NCI-H2171 (cell line): ENCODE measurements at regions not wholly inside any gene's neighbourhood (a gene's known extent, or its start where the extent isn't known, plus 50 kb on each side); places are given as distances from the start of the nearest gene placed in this dataset.
A peak's percentile ranks its signal among the peaks of the same experiment; 100 is the strongest.

Experiments used
- DNase-seq: peaks from one replicate; lab custom pipeline; 2025; lab: John Stamatoyannopoulos, UW

- DNase-seq: no peak
Observed at GRCh38 chr9:99537996-99538395, 283.7 kb upstream of the NR4A3 start.

DNA sequence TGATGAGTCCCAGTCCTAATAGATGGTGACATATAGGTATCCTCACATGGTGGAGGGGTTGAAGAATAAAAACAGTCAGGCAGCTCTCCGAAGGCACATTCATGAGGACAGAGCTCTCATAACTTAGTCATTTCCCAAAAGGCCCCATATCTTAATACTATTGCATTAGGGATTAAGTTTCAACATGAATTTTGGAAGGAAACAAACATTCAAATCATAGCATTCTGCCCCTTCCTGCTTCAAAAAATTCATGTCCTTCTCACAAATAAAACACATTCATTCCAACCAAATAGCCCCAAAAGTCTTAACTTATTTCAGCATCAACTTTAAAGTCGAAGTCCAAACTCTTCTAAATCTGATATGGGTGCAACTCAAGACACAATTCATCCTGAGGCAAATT lies 277.2 kb upstream of the NR4A3 start:
- no peak for DNase-seq

- DNase-seq: no peak
Observed at GRCh38 chr9:99549441-99549840, 272.2 kb upstream of the NR4A3 start.

DNA sequence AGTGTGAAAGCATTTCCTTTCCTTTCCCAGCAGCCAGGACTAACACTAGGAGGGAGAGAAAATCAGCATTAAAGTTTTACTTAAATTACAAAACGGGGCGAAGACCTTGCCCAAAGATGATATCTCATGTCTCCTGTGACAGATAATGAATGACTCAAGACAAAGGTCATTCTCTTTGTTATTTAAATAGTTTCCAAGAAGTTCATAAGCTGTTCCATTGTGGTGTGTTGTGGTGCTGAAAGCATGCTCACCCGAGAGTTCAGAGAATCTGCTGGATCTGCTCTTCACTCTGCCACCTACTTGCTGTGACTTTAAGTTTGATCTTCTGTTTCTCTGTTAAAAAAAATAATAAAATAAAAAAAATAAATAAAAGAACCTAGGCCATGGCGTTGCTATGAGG lies 265.9 kb upstream of the NR4A3 start:
- DNase-seq: no peak

GRCh38 chr9:99556998-99557397 lies 264.7 kb upstream of the NR4A3 start:
- DNase-seq: no peak

DNA sequence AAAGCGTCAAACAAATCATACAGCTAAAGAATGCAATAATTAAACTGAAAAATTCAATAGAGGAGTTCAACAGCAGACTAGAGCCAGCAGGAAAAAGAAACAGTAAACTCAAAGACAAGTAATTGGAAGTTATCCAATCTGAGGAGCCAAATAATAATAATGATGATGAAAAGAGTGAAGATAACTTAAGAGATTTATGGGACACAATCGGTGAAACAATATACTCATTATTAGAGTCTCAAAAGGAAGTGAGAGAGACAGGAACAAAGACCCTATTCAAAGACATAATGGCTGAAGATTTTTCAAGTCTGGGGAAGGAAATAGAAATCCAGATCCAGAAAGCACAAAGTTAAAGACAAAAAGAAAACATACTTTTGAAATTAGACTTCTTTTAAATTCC lies 263.9 kb upstream of the NR4A3 start:
- no peak for DNase-seq

DNA sequence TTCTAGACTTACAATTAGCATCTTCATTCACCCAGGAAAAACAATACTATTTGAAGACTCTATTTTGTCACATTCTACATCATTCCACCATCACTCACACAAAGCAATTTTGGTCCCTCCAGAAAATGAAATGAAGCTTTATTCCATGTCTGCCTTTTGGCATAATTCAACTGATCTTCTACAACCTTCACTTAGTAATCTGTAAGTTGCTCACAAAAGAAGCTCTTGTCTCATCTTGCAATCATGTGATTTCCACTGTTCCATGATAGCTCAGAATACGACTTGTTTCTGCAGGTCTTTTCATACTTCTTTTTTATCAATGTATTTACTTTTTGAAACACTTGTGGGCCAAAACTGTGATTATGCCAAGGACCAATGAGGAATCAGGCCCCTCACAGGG lies 261.9 kb upstream of the NR4A3 start:
- no peak for DNase-seq

GRCh38 chr9:99560561-99560960 lies 261.1 kb upstream of the NR4A3 start:
- DNase-seq: no peak

DNA sequence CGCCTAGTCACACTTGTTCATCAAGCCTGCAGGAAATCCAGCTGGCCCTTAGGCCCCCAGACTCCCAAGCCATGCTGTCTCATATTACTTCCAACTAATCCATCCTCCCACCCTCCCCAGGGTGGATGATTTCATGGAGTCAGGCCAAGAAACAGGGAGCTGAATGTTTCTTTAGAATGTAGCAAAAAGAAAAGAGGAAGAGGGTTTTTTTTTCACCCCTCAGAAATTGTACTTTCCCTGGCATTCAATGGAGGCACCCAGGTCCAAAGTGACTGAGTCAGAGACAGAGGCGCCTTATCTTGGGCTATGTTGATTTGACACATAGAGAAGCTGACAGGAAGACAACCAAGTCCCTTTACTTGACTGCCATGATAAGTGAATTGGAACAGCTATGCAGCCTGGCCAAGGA lies 260.2 kb upstream of the NR4A3 start:
- DNase-seq: peak; percentile 17

- DNase-seq: no peak
Observed at GRCh38 chr9:99561961-99562565, 259.6 kb upstream of the NR4A3 start.

GRCh38 chr9:99563364-99563763 lies 258.3 kb upstream of the NR4A3 start:
- no peak for DNase-seq

DNA sequence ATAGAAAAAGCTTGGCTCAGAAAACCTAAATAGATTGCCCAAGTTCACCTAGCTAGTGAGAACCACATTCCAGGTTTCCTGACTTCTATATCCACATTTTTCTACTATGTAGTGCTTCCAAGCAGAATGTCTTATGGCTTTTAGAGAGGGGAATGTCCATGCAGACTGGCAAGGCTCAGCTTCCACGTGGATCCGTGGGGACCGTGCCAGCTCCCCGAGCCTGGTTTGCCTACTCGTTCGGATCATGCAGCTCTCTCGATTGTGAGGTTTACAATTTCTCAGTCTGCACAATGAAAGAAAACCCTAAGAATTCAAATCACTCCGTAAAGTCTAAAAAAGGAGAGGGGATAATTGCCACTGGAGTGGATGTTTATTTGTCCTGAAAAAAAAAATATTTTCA lies 256.5 kb upstream of the NR4A3 start:
- DNase-seq: no peak

DNA sequence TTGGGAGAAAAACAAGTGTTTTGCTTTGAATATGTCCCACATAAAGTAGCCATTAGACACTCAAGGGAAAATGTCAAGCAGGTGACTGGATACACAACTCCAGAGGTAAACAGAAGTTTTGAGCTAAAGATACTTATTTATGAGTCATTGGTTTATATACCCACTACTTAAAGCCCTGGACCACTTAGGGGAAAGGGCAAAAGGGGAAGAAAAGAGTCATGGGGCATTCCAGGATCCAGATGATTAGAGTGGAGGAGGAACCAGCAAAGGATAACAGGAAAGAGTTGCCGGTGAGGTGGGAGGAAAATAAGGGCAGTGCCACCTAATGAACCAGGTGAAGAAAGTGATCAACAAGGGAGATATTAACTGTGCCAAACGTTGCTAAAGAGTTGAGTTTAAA lies 254.2 kb upstream of the NR4A3 start:
- DNase-seq: no peak

- no peak for DNase-seq
Observed at GRCh38 chr9:99569840-99570239, 251.8 kb upstream of the NR4A3 start.

GRCh38 chr9:99572567-99572966 lies 249.1 kb upstream of the NR4A3 start:
- DNase-seq: no peak

GRCh38 chr9:99573085-99573484 lies 248.6 kb upstream of the NR4A3 start:
- no peak for DNase-seq

- no peak for DNase-seq
Observed at GRCh38 chr9:99573886-99574285, 247.8 kb upstream of the NR4A3 start.

DNA sequence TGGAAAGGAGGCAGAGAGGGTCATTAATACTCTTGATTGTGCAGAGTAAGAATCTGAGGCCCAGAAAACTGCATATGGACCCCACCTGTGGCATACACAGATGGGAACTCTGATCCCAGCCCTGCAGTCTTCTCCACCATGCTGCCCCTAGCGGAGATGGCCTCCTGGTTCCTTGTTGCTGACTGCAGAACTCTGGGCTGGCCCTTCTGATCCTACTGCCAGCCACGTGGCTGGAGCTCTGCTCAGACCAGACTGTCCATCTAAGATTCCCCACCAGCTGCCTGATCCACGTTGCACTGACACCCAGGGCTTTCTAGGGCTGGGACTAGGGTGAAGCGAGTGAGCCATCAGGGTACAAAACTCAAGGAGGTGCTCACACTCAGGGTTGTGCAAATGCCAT lies 245.7 kb upstream of the NR4A3 start:
- DNase-seq: no peak

DNA sequence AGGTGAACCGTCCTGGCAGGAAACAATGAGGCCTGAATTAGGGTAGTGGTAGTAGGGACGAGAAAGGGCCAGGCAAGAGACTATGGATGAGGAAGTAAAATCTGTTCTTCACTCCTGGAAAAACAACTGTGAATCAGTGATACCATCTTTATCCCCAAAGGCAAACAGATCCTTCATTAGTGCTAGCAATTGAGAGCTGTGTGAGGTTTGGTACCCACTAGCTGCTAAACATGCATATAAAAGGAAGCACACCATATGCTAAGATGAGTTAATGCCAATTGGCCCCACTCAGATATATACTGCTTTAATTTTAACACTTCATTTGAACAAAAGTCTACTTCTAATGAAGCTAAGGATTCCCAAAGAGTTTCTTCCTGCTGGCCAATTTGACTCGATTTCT lies 244.8 kb upstream of the NR4A3 start:
- no peak for DNase-seq

DNA sequence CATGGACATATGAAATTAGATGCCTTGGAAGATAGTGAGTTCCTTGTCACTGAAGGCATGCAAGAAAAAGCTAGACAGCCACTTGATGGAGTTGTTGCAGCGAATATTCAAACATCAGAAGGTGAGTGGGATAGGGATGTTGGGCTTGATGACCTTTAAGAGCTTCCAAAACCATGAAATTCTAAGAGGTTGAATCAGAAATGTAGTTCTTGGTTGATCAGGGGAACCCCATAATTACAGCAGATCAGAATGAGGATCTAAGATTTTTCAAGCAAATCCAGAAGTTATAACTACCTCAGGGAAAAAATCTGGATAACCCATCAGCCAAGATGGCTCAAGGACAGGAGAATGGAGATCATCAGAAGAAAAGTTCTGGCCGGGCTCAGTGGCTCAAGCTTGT lies 244.3 kb upstream of the NR4A3 start:
- DNase-seq: no peak

- no peak for DNase-seq
Observed at GRCh38 chr9:99578666-99579065, 243.0 kb upstream of the NR4A3 start.

GRCh38 chr9:99579964-99580363 lies 241.7 kb upstream of the NR4A3 start:
- no peak for DNase-seq

- DNase-seq: no peak
Observed at GRCh38 chr9:99582814-99583213, 238.9 kb upstream of the NR4A3 start.

- DNase-seq: no peak
Observed at GRCh38 chr9:99588299-99588698, 233.4 kb upstream of the NR4A3 start.

- no peak for DNase-seq
Observed at GRCh38 chr9:99588747-99589146, 232.9 kb upstream of the NR4A3 start.
